A549 (cell line): ENCODE measurements at regions not wholly inside any gene's neighbourhood (a gene's known extent, or its start where the extent isn't known, plus 50 kb on each side); places are given as distances from the start of the nearest gene placed in this dataset.

ENCODE experiments used
- ATAC-seq, 2 experiments: fragments of 200-7000 bp in 1 of 2; fragments of >200 bp in 1 of 2; cut with Nextera tagmentation in 1 of 2; cut with Tn5 transposase in 1 of 2; 3 replicates each; pipeline versions ENCODE4 v1.8.0 to v1.9.1; 2018 to 2020; ENCODE audit warnings: mild to moderate bottlenecking in 1 of 2, moderate library complexity in 1 of 2
- CTCF ChIA-PET: fragments of 300-600 bp; sonication (Branson Sonifier 250); formaldehyde crosslinking; extraction: SDS; loops from one replicate; lab custom pipeline; 2021; ENCODE audit warnings: antibody characterized with exemption, inconsistent platforms; lab: Yijun Ruan, JAX
- POLR2A ChIA-PET: fragments of 350-600 bp; formaldehyde crosslinking; extraction: SDS; loops from one replicate; lab custom pipeline; 2021; ENCODE audit warnings: antibody characterized with exemption, inconsistent platforms; lab: Yijun Ruan, JAX
- DNase-seq, 2 experiments: peaks; one replicate each; pipeline versions ENCODE4 v3.0.0 to v3.0.0-alpha.2; 2011 to 2016; ENCODE audit warnings: low read depth in 1 of 2, low spot score in 1 of 2
- FAIRE-seq: peaks from 2 replicates; lab custom pipeline; 2011; peaks lifted over from hg19 to GRCh38; lab: Jason Lieb, UNC
- H3K27ac ChIP-seq, 2 experiments: fragments of >200 bp; sonication (Bioruptor Twin); formaldehyde crosslinking; 3 replicates each; pipeline ENCODE4 v1.5.1; 2016 to 2017
- H3K4me1 ChIP-seq: fragments of >200 bp; sonication (Bioruptor Twin); formaldehyde crosslinking; 3 replicates; pipeline ENCODE4 v1.6.1; 2016
- H3K4me2 ChIP-seq: fragments of >200 bp; sonication (Bioruptor Twin); formaldehyde crosslinking; 3 replicates; pipeline ENCODE4 v1.6.1; 2016
- H3K4me3 ChIP-seq: fragments of >200 bp; sonication (Bioruptor Twin); formaldehyde crosslinking; 3 replicates; pipeline ENCODE4 v1.5.1; 2016
- H3K9me3 ChIP-seq: fragments of >200 bp; sonication (Bioruptor Twin); formaldehyde crosslinking; 3 replicates; pipeline ENCODE4 v1.6.1; 2016
- BHLHE40 ChIP-seq: IDR thresholded peaks from 2 replicates; pipeline ENCODE4 v1.6.1; 2012; ENCODE audit warnings: low read depth, low read length, inconsistent platforms
- CEBPB ChIP-seq, 2 experiments: fragments of >200 bp in 1 of 2; sonication (Bioruptor Twin) in 1 of 2; formaldehyde crosslinking in 1 of 2; IDR thresholded peaks; 2 replicates each; pipeline ENCODE4 v1.6.1; 2012 to 2016
- CHD2 ChIP-seq: fragments of 150-350 bp; IDR thresholded peaks from 2 replicates; pipeline ENCODE4 v1.6.1; 2014; ENCODE audit warnings: low read length; ENCODE audit not compliant: partially characterized antibody
- EP300 ChIP-seq, 2 experiments: fragments of >200 bp; sonication (Bioruptor Twin); formaldehyde crosslinking; IDR thresholded peaks; 2 replicates in 1 of 2; 3 replicates in 1 of 2; pipeline ENCODE4 v1.6.1; 2016 to 2017
- HDAC2 ChIP-seq: fragments of 200-600 bp; sonication (generic); IDR thresholded peaks from 2 replicates; pipeline ENCODE4 v1.6.1; 2016
- HOXB13 ChIP-seq: fragments of 250-450 bp; sonication (Bioruptor Pico); IDR thresholded peaks from 2 replicates; pipeline ENCODE4 v1.5.0; 2020; ENCODE audit warnings: low read depth, mild to moderate bottlenecking, moderate library complexity
- HOXB5 ChIP-seq: fragments of 250-450 bp; sonication (Bioruptor Pico); IDR thresholded peaks from 2 replicates; pipeline ENCODE4 v1.5.0; 2020; ENCODE audit warnings: mild to moderate bottlenecking, moderate library complexity
- JUNB ChIP-seq: fragments of >200 bp; sonication (Bioruptor Twin); formaldehyde crosslinking; IDR thresholded peaks from 2 replicates; pipeline ENCODE4 v1.6.1; 2016
- KDM1A ChIP-seq: fragments of 200-600 bp; sonication (generic); IDR thresholded peaks from 2 replicates; pipeline ENCODE4 v1.6.1; 2016; ENCODE audit warnings: low read depth, mild to moderate bottlenecking
- MAZ ChIP-seq: fragments of 150-350 bp; IDR thresholded peaks from 2 replicates; pipeline ENCODE4 v1.6.1; 2014; ENCODE audit warnings: antibody characterized with exemption, low read depth, low read length, borderline replicate concordance
- NPAS2 ChIP-seq: fragments of 250-450 bp; sonication (Bioruptor Pico); IDR thresholded peaks from 2 replicates; pipeline ENCODE4 v1.8.0; 2022; ENCODE audit warnings: mild to moderate bottlenecking, moderate library complexity, borderline replicate concordance
- PHF8 ChIP-seq: fragments of 200-600 bp; sonication (generic); IDR thresholded peaks from 2 replicates; pipeline ENCODE4 v1.6.1; 2016; ENCODE audit warnings: low read depth, mild to moderate bottlenecking, antibody characterized with exemption, moderate library complexity, borderline replicate concordance
- RARB ChIP-seq: fragments of 250-450 bp; sonication (Bioruptor Pico); IDR thresholded peaks from 2 replicates; pipeline ENCODE4 v1.8.0; 2021; ENCODE audit warnings: mild to moderate bottlenecking, moderate library complexity
- RFX5 ChIP-seq: fragments of 450-650 bp; IDR thresholded peaks from 2 replicates; pipeline ENCODE4 v1.7.1; 2014; ENCODE audit warnings: antibody characterized with exemption, mild to moderate bottlenecking, moderate library complexity
- TP53 ChIP-seq: fragments of 250-450 bp; sonication (Bioruptor Pico); IDR thresholded peaks from 2 replicates; pipeline ENCODE4 v1.5.0; 2021; ENCODE audit warnings: mild to moderate bottlenecking, moderate library complexity
- WGBS: methylation state at CpG from one replicate; pipeline ENCODE4 v1.1.6; 2017; ENCODE audit errors: missing lambda C conversion rate; 5-methylcytosine and 5-hydroxymethylcytosine counted together
- TF ChIP-seq, protein P1 (sequence below): fragments of >200 bp; sonication (Bioruptor Twin); formaldehyde crosslinking; IDR thresholded peaks from 3 replicates; pipeline ENCODE4 v1.6.1; 2016
- TF ChIP-seq, protein P2 (sequence below): IDR thresholded peaks from 2 replicates; pipeline ENCODE4 v1.6.1; 2012; ENCODE audit warnings: low read depth, borderline replicate concordance
- TF ChIP-seq, protein P3 (sequence below): fragments of >200 bp; sonication (Bioruptor Twin); formaldehyde crosslinking; IDR thresholded peaks from 3 replicates; pipeline ENCODE4 v1.5.1; 2016
- TF ChIP-seq, protein P4 (sequence below): fragments of >200 bp; sonication (Bioruptor Twin); formaldehyde crosslinking; IDR thresholded peaks from 2 replicates; pipeline ENCODE4 v1.6.1; 2016
- TF ChIP-seq, protein P5 (sequence below): IDR thresholded peaks from 2 replicates; pipeline ENCODE4 v1.6.1; 2012

DNA sequence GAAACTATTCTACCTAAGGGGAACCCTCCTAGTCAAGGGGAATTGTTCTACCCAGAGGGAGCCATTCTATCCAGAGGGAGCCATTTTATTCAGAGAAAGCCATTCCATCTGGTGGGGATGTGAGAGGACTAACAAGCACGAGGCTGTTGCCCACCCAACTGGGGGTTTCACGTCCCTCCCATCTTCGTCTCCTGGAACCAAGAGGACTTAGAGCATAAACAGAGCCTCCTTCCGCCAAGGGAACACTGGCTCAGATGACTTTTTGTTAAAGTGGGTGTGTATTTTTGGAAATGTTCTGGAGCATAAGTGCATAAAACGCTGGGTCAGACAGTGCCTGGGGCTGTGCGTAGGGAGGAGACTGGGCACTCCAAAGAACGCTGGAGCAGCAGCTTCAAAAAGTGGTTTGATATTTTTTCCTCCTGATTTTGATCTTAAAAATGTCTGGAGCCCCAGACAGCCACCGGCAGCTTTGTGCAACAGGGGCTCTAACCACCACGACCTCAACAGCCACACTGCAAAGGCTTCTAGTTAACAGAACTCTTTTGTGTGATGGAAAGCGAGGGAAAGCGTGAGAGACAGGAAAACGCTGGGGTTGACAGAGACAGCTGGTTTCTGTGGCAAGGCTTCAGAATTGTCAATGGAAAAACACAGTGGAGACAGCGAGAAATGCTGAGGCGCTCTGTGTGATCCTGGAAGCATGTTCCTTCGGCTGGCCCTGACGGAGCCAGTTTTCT is 363.6 kb upstream of the CAMK1G start:
- ATAC-seq: no peak
- Histone ChIP-seq H3K4me3 (no peak overlapping the region), H3K4me2 (no peak overlapping the region)

DNA sequence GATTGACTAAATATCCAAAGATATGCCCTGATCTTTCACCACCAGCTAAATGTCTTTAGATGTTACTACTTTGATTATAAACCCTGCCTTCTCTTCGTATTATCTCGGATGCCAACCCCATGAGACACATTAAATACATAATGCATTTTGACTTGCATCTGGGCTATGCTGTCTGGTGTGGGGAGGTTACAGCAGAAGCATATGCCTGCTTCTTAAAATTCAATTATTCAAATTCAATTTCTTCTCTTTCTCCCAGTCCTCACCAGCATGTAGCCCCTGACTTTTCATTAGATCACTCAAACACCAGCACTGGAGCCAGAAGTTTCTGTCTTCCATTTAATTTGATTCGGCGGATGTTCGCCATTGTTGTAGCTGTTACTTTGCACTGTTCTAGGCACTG is 360.7 kb upstream of the CAMK1G start:
- Histone ChIP-seq H3K4me3 (no peak overlapping the region), H3K4me1 (no peaks in the 10 kb centered on the region), H3K4me2 (no peak overlapping the region), H3K9me3 (no peaks in the 10 kb centered on the region), H3K27ac (no peak overlapping the region)
- DNase-seq: no peak
- TF ChIP-seq HDAC2 (no peak), EP300 (IDR thresholded peaks at IDR 0.05) (no peak), CEBPB (IDR thresholded peaks at IDR 0.05) (no peak)
- TF ChIP-seq, protein P1, sequence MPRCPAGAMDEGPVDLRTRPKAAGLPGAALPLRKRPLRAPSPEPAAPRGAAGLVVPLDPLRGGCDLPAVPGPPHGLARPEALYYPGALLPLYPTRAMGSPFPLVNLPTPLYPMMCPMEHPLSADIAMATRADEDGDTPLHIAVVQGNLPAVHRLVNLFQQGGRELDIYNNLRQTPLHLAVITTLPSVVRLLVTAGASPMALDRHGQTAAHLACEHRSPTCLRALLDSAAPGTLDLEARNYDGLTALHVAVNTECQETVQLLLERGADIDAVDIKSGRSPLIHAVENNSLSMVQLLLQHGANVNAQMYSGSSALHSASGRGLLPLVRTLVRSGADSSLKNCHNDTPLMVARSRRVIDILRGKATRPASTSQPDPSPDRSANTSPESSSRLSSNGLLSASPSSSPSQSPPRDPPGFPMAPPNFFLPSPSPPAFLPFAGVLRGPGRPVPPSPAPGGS: no peak
- FAIRE-seq: no peak
- CTCF ChIA-PET: interaction anchor here (1.1 to 3.7 kb wide), 2 partner anchors 21 to 26 kb away, joined by 3 to 11 read pairs; no protein-coding TSS in a partner anchor
- 64% methylated on average over 5 of the region's 5 CpGs for WGBS
- ATAC-seq: no peak
- POLR2A ChIA-PET: no interaction called here

More for the DNA sequence above, 363.6 kb upstream of the CAMK1G start:
- ChIA-PET CTCF (no interaction called here), POLR2A (no interaction called here)
- Histone ChIP-seq H3K9me3 (0 out of 3 replicates have a peak, but pooled peaks cover 7% of the 10 kb centered on the region), H3K27ac (no peak overlapping the region), H3K4me1 (no peaks in the 10 kb centered on the region)
- DNase-seq (no peak), FAIRE-seq (no peak)
- 47% methylated on average over 16 of the region's 16 CpGs for WGBS
- TF ChIP-seq RARB (CRISPR knock-in tag) (no peak), JUNB (no peak), TP53 (CRISPR knock-in tag) (no peak), HOXB13 (CRISPR knock-in tag) (no peak)
- TF ChIP-seq, protein P2, sequence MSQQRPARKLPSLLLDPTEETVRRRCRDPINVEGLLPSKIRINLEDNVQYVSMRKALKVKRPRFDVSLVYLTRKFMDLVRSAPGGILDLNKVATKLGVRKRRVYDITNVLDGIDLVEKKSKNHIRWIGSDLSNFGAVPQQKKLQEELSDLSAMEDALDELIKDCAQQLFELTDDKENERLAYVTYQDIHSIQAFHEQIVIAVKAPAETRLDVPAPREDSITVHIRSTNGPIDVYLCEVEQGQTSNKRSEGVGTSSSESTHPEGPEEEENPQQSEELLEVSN: no peak
- TF ChIP-seq, protein P3, sequence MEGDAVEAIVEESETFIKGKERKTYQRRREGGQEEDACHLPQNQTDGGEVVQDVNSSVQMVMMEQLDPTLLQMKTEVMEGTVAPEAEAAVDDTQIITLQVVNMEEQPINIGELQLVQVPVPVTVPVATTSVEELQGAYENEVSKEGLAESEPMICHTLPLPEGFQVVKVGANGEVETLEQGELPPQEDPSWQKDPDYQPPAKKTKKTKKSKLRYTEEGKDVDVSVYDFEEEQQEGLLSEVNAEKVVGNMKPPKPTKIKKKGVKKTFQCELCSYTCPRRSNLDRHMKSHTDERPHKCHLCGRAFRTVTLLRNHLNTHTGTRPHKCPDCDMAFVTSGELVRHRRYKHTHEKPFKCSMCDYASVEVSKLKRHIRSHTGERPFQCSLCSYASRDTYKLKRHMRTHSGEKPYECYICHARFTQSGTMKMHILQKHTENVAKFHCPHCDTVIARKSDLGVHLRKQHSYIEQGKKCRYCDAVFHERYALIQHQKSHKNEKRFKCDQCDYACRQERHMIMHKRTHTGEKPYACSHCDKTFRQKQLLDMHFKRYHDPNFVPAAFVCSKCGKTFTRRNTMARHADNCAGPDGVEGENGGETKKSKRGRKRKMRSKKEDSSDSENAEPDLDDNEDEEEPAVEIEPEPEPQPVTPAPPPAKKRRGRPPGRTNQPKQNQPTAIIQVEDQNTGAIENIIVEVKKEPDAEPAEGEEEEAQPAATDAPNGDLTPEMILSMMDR: no peak
- TF ChIP-seq, protein P1: no peak
- TF ChIP-seq, protein P4, sequence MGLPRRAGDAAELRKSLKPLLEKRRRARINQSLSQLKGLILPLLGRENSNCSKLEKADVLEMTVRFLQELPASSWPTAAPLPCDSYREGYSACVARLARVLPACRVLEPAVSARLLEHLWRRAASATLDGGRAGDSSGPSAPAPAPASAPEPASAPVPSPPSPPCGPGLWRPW: no peak

DNA sequence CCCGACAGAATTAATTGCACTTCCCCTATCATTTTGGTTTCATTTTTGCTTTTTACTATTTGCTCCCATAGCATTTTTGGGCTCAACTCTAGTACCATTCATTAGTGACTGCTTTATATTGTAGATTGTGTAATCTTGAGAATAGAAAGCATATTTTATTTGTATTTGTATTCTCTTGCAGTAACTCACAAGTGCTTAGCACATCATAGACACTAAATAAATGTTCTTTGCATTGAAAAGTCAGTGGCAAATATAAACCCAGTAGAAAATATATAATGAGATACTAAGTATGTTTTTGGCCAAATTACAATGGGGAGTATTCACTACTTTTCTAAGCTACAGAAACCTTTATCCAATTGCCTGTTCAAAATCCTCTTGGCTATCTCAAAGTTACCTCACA is 359.7 kb upstream of the CAMK1G start:
- FAIRE-seq: no peak
- no peaks in the 10 kb centered on the region for H3K4me1 ChIP-seq
- POLR2A ChIA-PET: no interaction called here
- 59% methylated on average over 1 of the region's 1 CpG for WGBS
- H3K9me3 ChIP-seq: no peaks in the 10 kb centered on the region
- CTCF ChIA-PET: interaction anchor here (1.1 to 3.7 kb wide), 2 partner anchors 22 to 25 kb away, joined by 3 to 11 read pairs; no protein-coding TSS in a partner anchor
- H3K27ac ChIP-seq: no peak overlapping the region
- no peak for ATAC-seq
- no peak for DNase-seq
- H3K4me3 ChIP-seq: no peak overlapping the region
- TF ChIP-seq, protein P2: no peak
- TF ChIP-seq RFX5 (no peak), CHD2 (no peak), RARB (CRISPR knock-in tag) (no peak), JUNB (no peak), HOXB5 (CRISPR knock-in tag) (no peak), MAZ (no peak), NPAS2 (CRISPR knock-in tag) (no peak), TP53 (CRISPR knock-in tag) (no peak), HOXB13 (CRISPR knock-in tag) (no peak), BHLHE40 (no peak), KDM1A (no peak), PHF8 (no peak)
- TF ChIP-seq, protein P3: no peak
- TF ChIP-seq, protein P5, sequence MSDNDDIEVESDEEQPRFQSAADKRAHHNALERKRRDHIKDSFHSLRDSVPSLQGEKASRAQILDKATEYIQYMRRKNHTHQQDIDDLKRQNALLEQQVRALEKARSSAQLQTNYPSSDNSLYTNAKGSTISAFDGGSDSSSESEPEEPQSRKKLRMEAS: no peak
- no peak overlapping the region for H3K4me2 ChIP-seq
